GM23338 (cell line): ENCODE measurements at regions not wholly inside any gene's neighbourhood (a gene's known extent, or its start where the extent isn't known, plus 50 kb on each side); places are given as distances from the start of the nearest gene placed in this dataset.
A peak's percentile ranks its signal among the peaks of the same experiment; 100 is the strongest.
"Not testable (repeated sequence)": the region's sequence is repeated elsewhere in the genome, so short reads cannot be mapped to it uniquely, and the experiment has no call there.

Source experiments
- ATAC-seq: fragments of 200-7000 bp; cut with Tn5 transposase; 3 replicates; pipeline ENCODE4 v1.9.1; 2020
- DNase-seq: peaks from one replicate; pipeline ENCODE4 v3.0.0-alpha.2; 2015; ENCODE audit warnings: low spot score
- H2AFZ ChIP-seq: fragments of 200-600 bp; sonication (generic); 2 replicates; pipeline ENCODE4 v1.8.0; 2016; ENCODE audit warnings: antibody characterized with exemption, mild to moderate bottlenecking, moderate library complexity
- H3F3A ChIP-seq: fragments of 200-600 bp; sonication (generic); replicated peaks from 2 replicates; pipeline ENCODE4 v1.8.0; 2017; ENCODE audit warnings: antibody characterized with exemption, mixed run types, low read depth
- H3K27ac ChIP-seq: fragments of 200-600 bp; sonication (generic); 2 replicates; pipeline ENCODE4 v1.6.1; 2016; ENCODE audit warnings: low read depth
- H3K27me3 ChIP-seq: fragments of 200-600 bp; sonication (generic); 2 replicates; pipeline ENCODE4 v1.8.0; 2016; ENCODE audit warnings: mild to moderate bottlenecking, mixed run types, moderate library complexity; ENCODE audit not compliant: insufficient read depth
- H3K36me3 ChIP-seq: fragments of 200-600 bp; sonication (generic); 2 replicates; pipeline ENCODE4 v1.8.0; 2016; ENCODE audit warnings: mild to moderate bottlenecking; ENCODE audit not compliant: insufficient read depth
- H3K4me1 ChIP-seq: fragments of 200-600 bp; sonication (generic); 2 replicates; pipeline ENCODE4 v1.8.0; 2016; ENCODE audit warnings: mild to moderate bottlenecking, moderate library complexity; ENCODE audit not compliant: insufficient read depth
- H3K4me2 ChIP-seq: fragments of 200-600 bp; sonication (generic); 2 replicates; pipeline ENCODE4 v1.7.1; 2017; ENCODE audit warnings: mixed run types
- H3K4me3 ChIP-seq: fragments of 200-600 bp; sonication (generic); 2 replicates; pipeline ENCODE4 v1.6.1; 2016; ENCODE audit warnings: mixed run types
- H3K79me2 ChIP-seq: fragments of 200-600 bp; sonication (generic); replicated peaks from 2 replicates; pipeline ENCODE4 v1.8.0; 2017; ENCODE audit warnings: mild to moderate bottlenecking; ENCODE audit not compliant: insufficient read depth
- H3K9me2 ChIP-seq: fragments of 200-600 bp; sonication (generic); 2 replicates; pipeline ENCODE4 v1.8.0; 2017; ENCODE audit not compliant: insufficient read depth
- H4K20me1 ChIP-seq: fragments of 200-600 bp; sonication (generic); replicated peaks from 2 replicates; pipeline ENCODE4 v1.8.0; 2017; ENCODE audit warnings: mild to moderate bottlenecking; ENCODE audit not compliant: insufficient read depth
- H3K27ac Mint-ChIP-seq: 2 replicates; pipeline ENCODE4 v1.8.0; 2020; ENCODE audit warnings: inconsistent platforms, mild to moderate bottlenecking, moderate library complexity, mixed read lengths
- H3K27me3 Mint-ChIP-seq: 3 replicates; pipeline ENCODE4 v1.8.0; 2022; ENCODE audit warnings: low read depth, mild to moderate bottlenecking, moderate library complexity, mixed read lengths, inconsistent platforms; ENCODE audit not compliant: insufficient read depth, poor library complexity
- H3K36me3 Mint-ChIP-seq: 3 replicates; pipeline ENCODE4 v1.8.0; 2021; ENCODE audit warnings: low read depth, mild to moderate bottlenecking, inconsistent platforms, moderate library complexity, mixed read lengths
- H3K4me1 Mint-ChIP-seq: 3 replicates; pipeline ENCODE4 v1.8.0; 2020; ENCODE audit warnings: mild to moderate bottlenecking, inconsistent platforms, mixed read lengths
- H3K4me3 Mint-ChIP-seq: 3 replicates; pipeline ENCODE4 v1.8.0; 2021; ENCODE audit warnings: moderate library complexity, mild to moderate bottlenecking, inconsistent platforms, mixed read lengths
- H3K9me3 Mint-ChIP-seq: 3 replicates; pipeline ENCODE4 v1.8.0; 2020; ENCODE audit warnings: moderate library complexity, mild to moderate bottlenecking, inconsistent platforms, mixed read lengths
- CREB1 ChIP-seq: fragments of 250-450 bp; sonication (Bioruptor Pico); IDR thresholded peaks from 2 replicates; pipeline ENCODE4 v1.5.0; 2020; ENCODE audit warnings: low read depth, mild to moderate bottlenecking, moderate library complexity
- EZH2 ChIP-seq: fragments of 200-600 bp; sonication (generic); IDR thresholded peaks from one replicate; pipeline ENCODE4 v1.8.0; 2017; ENCODE audit warnings: antibody characterized with exemption, mild to moderate bottlenecking, low read depth; ENCODE audit not compliant: unreplicated experiment
- JUNB ChIP-seq: IDR thresholded peaks from one replicate; pipeline ENCODE4 v1.6.1; 2016; ENCODE audit warnings: antibody characterized with exemption; ENCODE audit not compliant: unreplicated experiment
- POLR2AphosphoS5 ChIP-seq: IDR thresholded peaks from 2 replicates; pipeline ENCODE4 v1.6.1; 2016; ENCODE audit warnings: antibody characterized with exemption, low read depth
- ZNF114 ChIP-seq: fragments of 250-450 bp; sonication (Bioruptor Pico); IDR thresholded peaks from 2 replicates; pipeline ENCODE4 v1.5.0; 2020; ENCODE audit warnings: mild to moderate bottlenecking, moderate library complexity
- ZNF331 ChIP-seq: fragments of 250-450 bp; sonication (Bioruptor Pico); IDR thresholded peaks from 2 replicates; pipeline ENCODE4 v1.5.0; 2020; ENCODE audit warnings: low read depth, mild to moderate bottlenecking, moderate library complexity
- TF ChIP-seq, protein P1 (sequence below): fragments of 250-450 bp; sonication (Bioruptor Pico); IDR thresholded peaks from 2 replicates; pipeline ENCODE4 v1.5.0; 2020; ENCODE audit warnings: mild to moderate bottlenecking, moderate library complexity
- TF ChIP-seq, protein P2 (sequence below): IDR thresholded peaks from one replicate; pipeline ENCODE4 v1.6.1; 2018; ENCODE audit warnings: antibody characterized with exemption; ENCODE audit not compliant: unreplicated experiment
- TF ChIP-seq, protein P3 (sequence below): IDR thresholded peaks from 2 replicates; pipeline ENCODE4 v1.6.1; 2016; ENCODE audit warnings: antibody characterized with exemption
- TF ChIP-seq, protein P4 (sequence below), 2 experiments: fragments of 200-600 bp in 1 of 2; sonication (generic) in 1 of 2; conservative IDR thresholded peaks; 2 replicates each; pipeline versions ENCODE4 v1.5.1 to v1.6.1; 2016 to 2017; ENCODE audit warnings: antibody characterized with exemption in 2 of 2, low read depth in 2 of 2, mild to moderate bottlenecking in 2 of 2, moderate library complexity in 1 of 2

DNA sequence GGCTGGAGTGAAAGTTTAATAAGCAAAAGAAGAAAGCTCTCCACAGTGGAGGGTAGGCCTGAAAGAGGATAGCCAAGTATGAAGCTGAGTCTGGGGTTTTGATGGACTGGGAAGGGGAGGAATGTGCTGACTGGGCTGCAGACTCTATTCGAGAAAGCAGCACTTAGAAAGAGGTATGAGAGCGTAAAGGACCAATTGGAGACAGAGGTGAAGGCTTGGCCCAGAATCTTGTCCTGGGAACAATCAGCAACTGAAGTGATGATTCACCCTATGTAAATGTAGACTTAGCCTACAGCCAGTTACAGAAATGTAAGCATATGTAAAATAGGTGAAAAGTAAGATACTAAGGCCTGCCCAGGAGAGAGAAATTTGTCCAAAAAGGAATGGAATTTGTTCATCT is 111.2 kb upstream of the HSFY2 start:
- H4K20me1 ChIP-seq: no peaks in the 10 kb centered on the region
- peaks cover 11% of the 10 kb centered on the region; the same call in 2 of the 3 replicates for H3K4me1 Mint-ChIP-seq
- H3K4me1 ChIP-seq: no peaks in the 10 kb centered on the region
- peak; percentile 87 for ATAC-seq
- no peaks in the 10 kb centered on the region for H3F3A ChIP-seq
- no peaks in the 10 kb centered on the region for H3K36me3 ChIP-seq
- H2AFZ ChIP-seq: no peak overlapping the region
- H3K27me3 ChIP-seq: no peaks in the 10 kb centered on the region
- no peaks in the 10 kb centered on the region for H3K79me2 ChIP-seq
- H3K9me2 ChIP-seq: no peaks in the 10 kb centered on the region
- H3K27me3 Mint-ChIP-seq: peaks cover 2% of the 10 kb centered on the region
- peak overlapping the region; percentile 61; the same call in 1 of the 2 replicates for H3K27ac ChIP-seq
- H3K27ac Mint-ChIP-seq: peak overlapping the region; percentile 71
- no peaks in the 10 kb centered on the region; the same call in 1 of the 3 replicates for H3K36me3 Mint-ChIP-seq
- TF ChIP-seq ZNF114: no peak
- TF ChIP-seq, protein P1, sequence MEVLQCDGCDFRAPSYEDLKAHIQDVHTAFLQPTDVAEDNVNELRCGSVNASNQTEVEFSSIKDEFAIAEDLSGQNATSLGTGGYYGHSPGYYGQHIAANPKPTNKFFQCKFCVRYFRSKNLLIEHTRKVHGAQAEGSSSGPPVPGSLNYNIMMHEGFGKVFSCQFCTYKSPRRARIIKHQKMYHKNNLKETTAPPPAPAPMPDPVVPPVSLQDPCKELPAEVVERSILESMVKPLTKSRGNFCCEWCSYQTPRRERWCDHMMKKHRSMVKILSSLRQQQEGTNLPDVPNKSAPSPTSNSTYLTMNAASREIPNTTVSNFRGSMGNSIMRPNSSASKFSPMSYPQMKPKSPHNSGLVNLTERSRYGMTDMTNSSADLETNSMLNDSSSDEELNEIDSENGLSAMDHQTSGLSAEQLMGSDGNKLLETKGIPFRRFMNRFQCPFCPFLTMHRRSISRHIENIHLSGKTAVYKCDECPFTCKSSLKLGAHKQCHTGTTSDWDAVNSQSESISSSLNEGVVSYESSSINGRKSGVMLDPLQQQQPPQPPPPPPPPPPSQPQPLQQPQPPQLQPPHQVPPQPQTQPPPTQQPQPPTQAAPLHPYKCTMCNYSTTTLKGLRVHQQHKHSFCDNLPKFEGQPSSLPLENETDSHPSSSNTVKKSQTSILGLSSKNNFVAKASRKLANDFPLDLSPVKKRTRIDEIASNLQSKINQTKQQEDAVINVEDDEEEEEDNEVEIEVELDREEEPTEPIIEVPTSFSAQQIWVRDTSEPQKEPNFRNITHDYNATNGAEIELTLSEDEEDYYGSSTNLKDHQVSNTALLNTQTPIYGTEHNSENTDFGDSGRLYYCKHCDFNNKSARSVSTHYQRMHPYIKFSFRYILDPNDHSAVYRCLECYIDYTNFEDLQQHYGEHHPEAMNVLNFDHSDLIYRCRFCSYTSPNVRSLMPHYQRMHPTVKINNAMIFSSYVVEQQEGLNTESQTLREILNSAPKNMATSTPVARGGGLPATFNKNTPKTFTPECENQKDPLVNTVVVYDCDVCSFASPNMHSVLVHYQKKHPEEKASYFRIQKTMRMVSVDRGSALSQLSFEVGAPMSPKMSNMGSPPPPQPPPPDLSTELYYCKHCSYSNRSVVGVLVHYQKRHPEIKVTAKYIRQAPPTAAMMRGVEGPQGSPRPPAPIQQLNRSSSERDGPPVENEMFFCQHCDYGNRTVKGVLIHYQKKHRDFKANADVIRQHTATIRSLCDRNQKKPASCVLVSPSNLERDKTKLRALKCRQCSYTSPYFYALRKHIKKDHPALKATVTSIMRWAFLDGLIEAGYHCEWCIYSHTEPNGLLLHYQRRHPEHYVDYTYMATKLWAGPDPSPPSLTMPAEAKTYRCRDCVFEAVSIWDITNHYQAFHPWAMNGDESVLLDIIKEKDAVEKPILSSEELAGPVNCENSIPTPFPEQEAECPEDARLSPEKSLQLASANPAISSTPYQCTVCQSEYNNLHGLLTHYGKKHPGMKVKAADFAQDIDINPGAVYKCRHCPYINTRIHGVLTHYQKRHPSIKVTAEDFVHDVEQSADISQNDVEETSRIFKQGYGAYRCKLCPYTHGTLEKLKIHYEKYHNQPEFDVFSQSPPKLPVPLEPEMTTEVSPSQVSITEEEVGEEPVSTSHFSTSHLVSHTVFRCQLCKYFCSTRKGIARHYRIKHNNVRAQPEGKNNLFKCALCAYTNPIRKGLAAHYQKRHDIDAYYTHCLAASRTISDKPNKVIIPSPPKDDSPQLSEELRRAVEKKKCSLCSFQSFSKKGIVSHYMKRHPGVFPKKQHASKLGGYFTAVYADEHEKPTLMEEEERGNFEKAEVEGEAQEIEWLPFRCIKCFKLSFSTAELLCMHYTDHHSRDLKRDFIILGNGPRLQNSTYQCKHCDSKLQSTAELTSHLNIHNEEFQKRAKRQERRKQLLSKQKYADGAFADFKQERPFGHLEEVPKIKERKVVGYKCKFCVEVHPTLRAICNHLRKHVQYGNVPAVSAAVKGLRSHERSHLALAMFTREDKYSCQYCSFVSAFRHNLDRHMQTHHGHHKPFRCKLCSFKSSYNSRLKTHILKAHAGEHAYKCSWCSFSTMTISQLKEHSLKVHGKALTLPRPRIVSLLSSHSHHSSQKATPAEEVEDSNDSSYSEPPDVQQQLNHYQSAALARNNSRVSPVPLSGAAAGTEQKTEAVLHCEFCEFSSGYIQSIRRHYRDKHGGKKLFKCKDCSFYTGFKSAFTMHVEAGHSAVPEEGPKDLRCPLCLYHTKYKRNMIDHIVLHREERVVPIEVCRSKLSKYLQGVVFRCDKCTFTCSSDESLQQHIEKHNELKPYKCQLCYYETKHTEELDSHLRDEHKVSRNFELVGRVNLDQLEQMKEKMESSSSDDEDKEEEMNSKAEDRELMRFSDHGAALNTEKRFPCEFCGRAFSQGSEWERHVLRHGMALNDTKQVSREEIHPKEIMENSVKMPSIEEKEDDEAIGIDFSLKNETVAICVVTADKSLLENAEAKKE: no peak
- TF ChIP-seq, protein P2, sequence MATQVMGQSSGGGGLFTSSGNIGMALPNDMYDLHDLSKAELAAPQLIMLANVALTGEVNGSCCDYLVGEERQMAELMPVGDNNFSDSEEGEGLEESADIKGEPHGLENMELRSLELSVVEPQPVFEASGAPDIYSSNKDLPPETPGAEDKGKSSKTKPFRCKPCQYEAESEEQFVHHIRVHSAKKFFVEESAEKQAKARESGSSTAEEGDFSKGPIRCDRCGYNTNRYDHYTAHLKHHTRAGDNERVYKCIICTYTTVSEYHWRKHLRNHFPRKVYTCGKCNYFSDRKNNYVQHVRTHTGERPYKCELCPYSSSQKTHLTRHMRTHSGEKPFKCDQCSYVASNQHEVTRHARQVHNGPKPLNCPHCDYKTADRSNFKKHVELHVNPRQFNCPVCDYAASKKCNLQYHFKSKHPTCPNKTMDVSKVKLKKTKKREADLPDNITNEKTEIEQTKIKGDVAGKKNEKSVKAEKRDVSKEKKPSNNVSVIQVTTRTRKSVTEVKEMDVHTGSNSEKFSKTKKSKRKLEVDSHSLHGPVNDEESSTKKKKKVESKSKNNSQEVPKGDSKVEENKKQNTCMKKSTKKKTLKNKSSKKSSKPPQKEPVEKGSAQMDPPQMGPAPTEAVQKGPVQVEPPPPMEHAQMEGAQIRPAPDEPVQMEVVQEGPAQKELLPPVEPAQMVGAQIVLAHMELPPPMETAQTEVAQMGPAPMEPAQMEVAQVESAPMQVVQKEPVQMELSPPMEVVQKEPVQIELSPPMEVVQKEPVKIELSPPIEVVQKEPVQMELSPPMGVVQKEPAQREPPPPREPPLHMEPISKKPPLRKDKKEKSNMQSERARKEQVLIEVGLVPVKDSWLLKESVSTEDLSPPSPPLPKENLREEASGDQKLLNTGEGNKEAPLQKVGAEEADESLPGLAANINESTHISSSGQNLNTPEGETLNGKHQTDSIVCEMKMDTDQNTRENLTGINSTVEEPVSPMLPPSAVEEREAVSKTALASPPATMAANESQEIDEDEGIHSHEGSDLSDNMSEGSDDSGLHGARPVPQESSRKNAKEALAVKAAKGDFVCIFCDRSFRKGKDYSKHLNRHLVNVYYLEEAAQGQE: no peak
- TF ChIP-seq POLR2AphosphoS5: no peak
- no peak for TF ChIP-seq CREB1 (CRISPR knock-in tag)
- TF ChIP-seq, protein P3, sequence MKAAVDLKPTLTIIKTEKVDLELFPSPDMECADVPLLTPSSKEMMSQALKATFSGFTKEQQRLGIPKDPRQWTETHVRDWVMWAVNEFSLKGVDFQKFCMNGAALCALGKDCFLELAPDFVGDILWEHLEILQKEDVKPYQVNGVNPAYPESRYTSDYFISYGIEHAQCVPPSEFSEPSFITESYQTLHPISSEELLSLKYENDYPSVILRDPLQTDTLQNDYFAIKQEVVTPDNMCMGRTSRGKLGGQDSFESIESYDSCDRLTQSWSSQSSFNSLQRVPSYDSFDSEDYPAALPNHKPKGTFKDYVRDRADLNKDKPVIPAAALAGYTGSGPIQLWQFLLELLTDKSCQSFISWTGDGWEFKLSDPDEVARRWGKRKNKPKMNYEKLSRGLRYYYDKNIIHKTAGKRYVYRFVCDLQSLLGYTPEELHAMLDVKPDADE: no peak
- TF ChIP-seq EZH2: no peak
- TF ChIP-seq JUNB: no peak
- TF ChIP-seq ZNF331 (CRISPR knock-in tag): no peak
- TF ChIP-seq, protein P4, sequence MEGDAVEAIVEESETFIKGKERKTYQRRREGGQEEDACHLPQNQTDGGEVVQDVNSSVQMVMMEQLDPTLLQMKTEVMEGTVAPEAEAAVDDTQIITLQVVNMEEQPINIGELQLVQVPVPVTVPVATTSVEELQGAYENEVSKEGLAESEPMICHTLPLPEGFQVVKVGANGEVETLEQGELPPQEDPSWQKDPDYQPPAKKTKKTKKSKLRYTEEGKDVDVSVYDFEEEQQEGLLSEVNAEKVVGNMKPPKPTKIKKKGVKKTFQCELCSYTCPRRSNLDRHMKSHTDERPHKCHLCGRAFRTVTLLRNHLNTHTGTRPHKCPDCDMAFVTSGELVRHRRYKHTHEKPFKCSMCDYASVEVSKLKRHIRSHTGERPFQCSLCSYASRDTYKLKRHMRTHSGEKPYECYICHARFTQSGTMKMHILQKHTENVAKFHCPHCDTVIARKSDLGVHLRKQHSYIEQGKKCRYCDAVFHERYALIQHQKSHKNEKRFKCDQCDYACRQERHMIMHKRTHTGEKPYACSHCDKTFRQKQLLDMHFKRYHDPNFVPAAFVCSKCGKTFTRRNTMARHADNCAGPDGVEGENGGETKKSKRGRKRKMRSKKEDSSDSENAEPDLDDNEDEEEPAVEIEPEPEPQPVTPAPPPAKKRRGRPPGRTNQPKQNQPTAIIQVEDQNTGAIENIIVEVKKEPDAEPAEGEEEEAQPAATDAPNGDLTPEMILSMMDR (conservative IDR thresholded peaks at IDR 0.05; ENCODE audit: low read depth in 2 of 2): no peak
- H3K9me3 Mint-ChIP-seq: peaks cover 1% of the 10 kb centered on the region; the same call in 2 of the 3 replicates
- no peak overlapping the region for H3K4me2 ChIP-seq
- peak; percentile 74 for DNase-seq
- no peak overlapping the region for H3K4me3 Mint-ChIP-seq
- no peak overlapping the region for H3K4me3 ChIP-seq

DNA sequence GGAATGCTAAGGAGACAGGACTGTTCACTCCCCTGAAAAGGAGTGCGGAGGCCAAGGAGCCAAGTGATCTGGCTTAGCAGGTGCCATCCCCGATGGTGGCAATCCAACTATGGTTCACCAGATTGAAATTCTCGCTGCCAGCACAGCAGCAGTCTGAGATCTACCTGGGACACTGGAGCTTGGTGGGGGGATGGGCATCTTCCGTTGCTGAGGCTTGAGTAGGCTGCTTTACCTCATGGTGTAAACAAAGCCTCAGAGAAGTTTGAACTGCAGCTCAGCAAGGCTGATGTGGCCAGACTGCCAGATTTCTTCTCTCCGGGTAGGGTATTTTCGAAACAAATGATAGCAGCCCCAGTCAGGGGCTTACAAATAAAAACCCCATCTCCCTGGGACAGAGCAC is 95.6 kb upstream of the HSFY2 start:
- not testable (repeated sequence) for H3K27ac Mint-ChIP-seq, H3K4me3 Mint-ChIP-seq

More for the DNA sequence above, 95.6 kb upstream of the HSFY2 start:
- not testable (repeated sequence) for H3K9me2 ChIP-seq, H3K36me3 Mint-ChIP-seq, H3K27ac ChIP-seq, H2AFZ ChIP-seq, H3K27me3 ChIP-seq, H3K4me1 ChIP-seq, H3K36me3 ChIP-seq, H3K4me3 ChIP-seq, H3K79me2 ChIP-seq, H3F3A ChIP-seq, H3K4me2 ChIP-seq, H3K27me3 Mint-ChIP-seq, H3K9me3 Mint-ChIP-seq, H3K4me1 Mint-ChIP-seq, H4K20me1 ChIP-seq, DNase-seq
- peak; percentile 50; the same call in 2 of the 3 replicates for ATAC-seq
